ENCODE measurements at regions not wholly inside any gene's neighbourhood (a gene's known extent, or its start where the extent isn't known, plus 50 kb on each side); places are given as distances from the start of the nearest gene placed in this dataset.

DNA sequence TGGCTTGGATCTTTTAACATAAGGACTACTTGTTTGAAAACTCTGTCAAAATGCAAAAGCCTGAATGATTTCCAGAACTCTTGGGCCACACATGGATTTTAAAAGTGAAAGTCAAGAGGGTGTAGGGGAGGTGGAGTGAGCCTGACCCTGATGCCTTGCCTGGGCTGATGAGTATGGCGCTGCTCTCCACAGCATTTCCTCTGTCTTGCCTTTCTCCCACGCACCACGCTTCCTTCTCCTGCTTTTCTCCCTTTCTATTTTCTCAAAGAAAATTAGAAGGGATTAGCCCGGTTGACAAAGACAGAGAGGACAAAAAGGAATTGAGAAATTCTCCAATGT lies 207.0 kb upstream of the CCDC68 start:
- no peaks in the 10 kb centered on the region for H3K36me3 ChIP-seq (replicated peaks; ENCODE audit: insufficient read depth, low read depth)
- H3K4me3 ChIP-seq, result no peak overlapping the region
- no peaks in the 10 kb centered on the region for H3K9me3 ChIP-seq (ENCODE audit: low read depth)
- H3K27me3 ChIP-seq, result no peaks in the 10 kb centered on the region
- H2AFZ ChIP-seq, result no peak overlapping the region
- 78% methylated on average over 4 of the region's 4 CpGs for WGBS (ENCODE audit: low lambda C conversion rate, missing lambda C conversion rate)
- H3K9me2 ChIP-seq (replicated peaks; ENCODE audit: insufficient read depth), result no peaks in the 10 kb centered on the region
- no peaks in the 10 kb centered on the region for H4K20me1 ChIP-seq (ENCODE audit: insufficient read depth, poor library complexity, severe bottlenecking)
- DNase-seq (ENCODE audit: low spot score), result no peak
- TF ChIP-seq EZH2phosphoT487 (IDR thresholded peaks at IDR 0.05; ENCODE audit: low read depth, severe bottlenecking, unreplicated experiment) (no peak), CTCF (IDR thresholded peaks at IDR 0.05; ENCODE audit: poor library complexity) (no peak), EZH2 (IDR thresholded peaks at IDR 0.05; ENCODE audit: borderline replicate concordance) (no peak)
- H3K27ac ChIP-seq, result no peak overlapping the region
- no peak overlapping the region for H3K4me2 ChIP-seq
- peaks cover 7% of the 10 kb centered on the region for H3K4me1 ChIP-seq (ENCODE audit: insufficient read depth)
- no peaks in the 10 kb centered on the region for H3K79me2 ChIP-seq

GRCh38 chr18:55163550-55163949 lies 204.3 kb upstream of the CCDC68 start:
- no peak for TF ChIP-seq EZH2 (IDR thresholded peaks at IDR 0.05; ENCODE audit: borderline replicate concordance)
- no peak for TF ChIP-seq EZH2phosphoT487 (IDR thresholded peaks at IDR 0.05; ENCODE audit: low read depth, severe bottlenecking, unreplicated experiment)
- no peak for TF ChIP-seq CTCF (IDR thresholded peaks at IDR 0.05; ENCODE audit: poor library complexity)
- no peaks in the 10 kb centered on the region for H3K79me2 ChIP-seq
- H3K36me3 ChIP-seq (replicated peaks; ENCODE audit: insufficient read depth, low read depth), result no peaks in the 10 kb centered on the region
- no peaks in the 10 kb centered on the region for H3K27me3 ChIP-seq
- no peak overlapping the region for H2AFZ ChIP-seq
- H3K9me2 ChIP-seq (replicated peaks; ENCODE audit: insufficient read depth), result no peaks in the 10 kb centered on the region
- H4K20me1 ChIP-seq (ENCODE audit: insufficient read depth, poor library complexity, severe bottlenecking), result no peaks in the 10 kb centered on the region
- H3K4me1 ChIP-seq (ENCODE audit: insufficient read depth), result peaks cover 7% of the 10 kb centered on the region
- no peak overlapping the region for H3K4me2 ChIP-seq
- no peak overlapping the region for H3K27ac ChIP-seq
- H3K9me3 ChIP-seq (ENCODE audit: low read depth), result no peaks in the 10 kb centered on the region
- no peak for DNase-seq (ENCODE audit: low spot score)
- no peak overlapping the region for H3K4me3 ChIP-seq
- WGBS (ENCODE audit: low lambda C conversion rate, missing lambda C conversion rate), result 67% methylated on average over 7 of the region's 7 CpGs

DNA sequence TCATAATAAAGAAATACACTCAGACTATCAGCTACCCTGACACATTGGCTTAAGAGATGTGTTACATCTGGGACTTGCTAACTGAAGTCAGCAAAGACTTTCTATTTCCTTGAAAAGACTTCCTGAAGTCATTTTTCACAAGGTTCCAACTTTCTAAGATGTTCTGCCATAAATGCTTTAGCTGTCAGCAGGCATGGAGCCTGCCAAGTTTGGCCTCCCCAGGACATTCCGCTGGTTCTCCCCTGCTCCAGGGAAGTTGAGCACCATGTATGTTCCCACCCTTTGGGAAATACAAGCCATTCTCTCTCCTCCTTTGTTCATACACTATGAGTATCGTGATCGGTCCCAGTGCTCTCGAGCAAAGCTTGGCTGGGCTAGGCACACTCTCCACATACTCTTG lies 202.7 kb upstream of the CCDC68 start:
- H3K9me3 ChIP-seq (ENCODE audit: low read depth), result no peaks in the 10 kb centered on the region
- H3K4me2 ChIP-seq, result no peak overlapping the region
- no peak overlapping the region for H2AFZ ChIP-seq
- no peaks in the 10 kb centered on the region for H3K9me2 ChIP-seq (replicated peaks; ENCODE audit: insufficient read depth)
- no peaks in the 10 kb centered on the region for H4K20me1 ChIP-seq (ENCODE audit: insufficient read depth, poor library complexity, severe bottlenecking)
- no peak for TF ChIP-seq CTCF (IDR thresholded peaks at IDR 0.05; ENCODE audit: poor library complexity)
- no peak for TF ChIP-seq EZH2phosphoT487 (IDR thresholded peaks at IDR 0.05; ENCODE audit: low read depth, severe bottlenecking, unreplicated experiment)
- H3K27me3 ChIP-seq, result no peaks in the 10 kb centered on the region
- no peak overlapping the region for H3K27ac ChIP-seq
- H3K36me3 ChIP-seq (replicated peaks; ENCODE audit: insufficient read depth, low read depth), result no peaks in the 10 kb centered on the region
- peaks cover 7% of the 10 kb centered on the region for H3K4me1 ChIP-seq (ENCODE audit: insufficient read depth)
- H3K79me2 ChIP-seq, result no peaks in the 10 kb centered on the region
- WGBS (ENCODE audit: low lambda C conversion rate, missing lambda C conversion rate), result 94% methylated on average over 4 of the region's 4 CpGs
- no peak for DNase-seq (ENCODE audit: low spot score)
- no peak overlapping the region for H3K4me3 ChIP-seq

GRCh38 chr18:55159027-55159426 lies 199.8 kb upstream of the CCDC68 start:
- H3K4me1 ChIP-seq (ENCODE audit: insufficient read depth), result no peaks in the 10 kb centered on the region
- no peak overlapping the region for H2AFZ ChIP-seq
- TF ChIP-seq EZH2 (IDR thresholded peaks at IDR 0.05; ENCODE audit: borderline replicate concordance) (no peak), EZH2phosphoT487 (IDR thresholded peaks at IDR 0.05; ENCODE audit: low read depth, severe bottlenecking, unreplicated experiment) (no peak), CTCF (IDR thresholded peaks at IDR 0.05; ENCODE audit: poor library complexity) (no peak)
- no peaks in the 10 kb centered on the region for H3K36me3 ChIP-seq (replicated peaks; ENCODE audit: insufficient read depth, low read depth)
- no peaks in the 10 kb centered on the region for H3K9me2 ChIP-seq (replicated peaks; ENCODE audit: insufficient read depth)
- 97% methylated on average over 4 of the region's 4 CpGs for WGBS (ENCODE audit: low lambda C conversion rate, missing lambda C conversion rate)
- H3K27me3 ChIP-seq, result no peaks in the 10 kb centered on the region
- no peak overlapping the region for H3K4me2 ChIP-seq
- H4K20me1 ChIP-seq (ENCODE audit: insufficient read depth, poor library complexity, severe bottlenecking), result no peaks in the 10 kb centered on the region
- H3K9me3 ChIP-seq (ENCODE audit: low read depth), result no peaks in the 10 kb centered on the region
- no peak overlapping the region for H3K27ac ChIP-seq
- H3K4me3 ChIP-seq, result no peak overlapping the region
- H3K79me2 ChIP-seq, result no peaks in the 10 kb centered on the region
- no peak for DNase-seq (ENCODE audit: low spot score)
